Activated CD8-positive, alpha-beta memory T cell treated with anti-CD3 and anti-CD28 coated beads for 1 hour (primary cell): ENCODE measurements at regions not wholly inside any gene's neighbourhood (a gene's known extent, or its start where the extent isn't known, plus 50 kb on each side); places are given as distances from the start of the nearest gene placed in this dataset.

Source experiments
- DNase-seq, 2 donors: peaks; one replicate each; pipeline ENCODE4 v3.0.0-alpha.2; 2020; ENCODE audit warnings: low read depth in 1 of 2; ENCODE audit errors: extremely low read depth in 1 of 2

DNA sequence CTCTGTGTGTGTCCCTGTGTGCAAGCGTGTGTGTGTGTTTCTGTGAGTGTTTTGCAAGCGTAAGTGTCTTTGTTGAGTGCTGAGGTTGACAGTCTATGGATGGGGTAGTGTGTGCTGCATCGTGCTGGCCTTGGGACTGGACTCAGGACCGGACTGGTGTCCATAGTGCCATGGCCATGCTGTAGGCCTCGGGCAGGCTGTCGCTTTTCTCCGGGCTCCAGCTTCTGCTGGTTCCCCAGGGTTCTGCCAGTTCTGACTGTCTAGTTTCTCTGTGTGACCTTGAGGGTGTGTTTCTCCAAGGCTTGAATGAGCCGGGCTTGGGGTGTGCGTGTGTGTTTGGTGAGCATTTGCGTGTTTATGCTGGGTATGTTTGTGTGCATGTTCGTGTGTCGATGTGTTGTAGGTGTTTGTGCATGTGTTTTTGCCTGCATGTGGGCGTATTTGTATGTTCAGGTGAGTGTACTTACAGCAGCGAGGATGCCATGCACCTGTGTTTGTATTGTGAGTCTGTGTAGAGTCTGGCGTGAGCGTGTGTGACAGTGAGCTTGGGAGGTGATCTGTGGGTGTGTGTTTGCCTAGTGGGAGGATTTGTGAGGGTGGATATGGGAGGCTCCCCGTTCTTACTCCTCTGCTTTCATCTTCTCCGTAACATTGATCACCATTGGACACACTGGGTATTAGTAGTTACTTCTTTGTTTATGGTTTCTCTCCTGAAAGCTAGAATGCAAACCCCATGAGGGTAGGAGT lies 51.7 kb upstream of the POU3F1 start:
- DNase-seq, result no peak

DNA sequence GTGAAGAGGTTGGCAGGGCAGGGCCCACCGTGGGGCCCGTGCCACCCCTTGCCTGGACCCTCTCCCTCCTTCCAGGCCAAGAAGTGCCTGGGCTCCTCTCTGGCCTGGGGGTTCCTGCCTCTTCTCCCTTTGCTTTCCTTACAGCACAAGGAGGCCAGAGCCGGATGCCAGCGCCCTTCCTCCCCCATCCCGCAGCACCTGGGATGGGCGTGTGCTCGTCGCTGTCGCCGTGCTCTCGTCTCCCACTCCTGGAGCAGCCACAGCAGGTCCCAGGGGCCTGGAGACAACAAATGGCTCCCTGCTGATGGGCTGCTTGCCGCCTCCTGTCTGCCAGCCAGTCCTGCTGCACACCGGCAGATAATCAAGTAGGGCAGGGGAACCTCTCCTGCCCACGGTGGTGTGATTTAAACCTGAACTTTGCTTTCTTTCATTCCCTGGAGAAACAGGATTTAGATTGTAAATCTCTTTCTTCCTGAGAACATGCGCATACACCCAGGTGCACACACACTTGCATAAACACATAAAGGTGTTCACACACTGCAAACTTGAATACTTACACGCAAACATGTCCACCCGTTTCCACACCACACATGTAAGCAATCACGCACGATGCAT lies 50.8 kb upstream of the POU3F1 start:
- no peak for DNase-seq
